ENCODE measurements at regions not wholly inside any gene's neighbourhood (a gene's known extent, or its start where the extent isn't known, plus 50 kb on each side); places are given as distances from the start of the nearest gene placed in this dataset.

GRCh38 chr1:103283841-103284669 is 175.7 kb upstream of the COL11A1 start:
- no peak for TF ChIP-seq EZH2phosphoT487 (IDR thresholded peaks at IDR 0.05; ENCODE audit: borderline replicate concordance)
- TF ChIP-seq CTCF (conservative IDR thresholded peaks at IDR 0.05; ENCODE audit: low read length) = no peak
- Histone ChIP-seq H3K4me1 (ENCODE audit: insufficient read depth, low read length, poor library complexity, severe bottlenecking) (no peaks in the 10 kb centered on the region), H2AFZ (ENCODE audit: low read length) (no peak overlapping the region), H3K4me2 (ENCODE audit: low read depth, low read length, poor library complexity, severe bottlenecking) (no peak overlapping the region), H3K9me3 (ENCODE audit: insufficient read depth, low read depth, low read length) (no peaks in the 10 kb centered on the region), H3K4me3 (ENCODE audit: low read length, poor library complexity, severe bottlenecking) (no peak overlapping the region), H3F3A (ENCODE audit: low read depth) (no peaks in the 10 kb centered on the region), H3K36me3 (ENCODE audit: insufficient read depth, low read length) (no peaks in the 10 kb centered on the region), H3K9ac (ENCODE audit: low read depth, low read length, poor library complexity, severe bottlenecking) (no peak overlapping the region), H3K27me3 (ENCODE audit: insufficient read depth, low read length, poor library complexity, severe bottlenecking) (no peaks in the 10 kb centered on the region), H4K20me1 (ENCODE audit: insufficient read depth, low read length, poor library complexity, severe bottlenecking) (no peaks in the 10 kb centered on the region), H3K9me2 (replicated peaks; ENCODE audit: low read depth, low read length) (no peaks in the 10 kb centered on the region), H3K79me2 (ENCODE audit: insufficient read depth, low read length) (no peaks in the 10 kb centered on the region)

GRCh38 chr1:103283371-103283770 is 175.0 kb upstream of the COL11A1 start:
- H3K27me3 ChIP-seq (ENCODE audit: insufficient read depth, low read length, poor library complexity, severe bottlenecking) = no peaks in the 10 kb centered on the region
- H3K4me3 ChIP-seq (ENCODE audit: low read length, poor library complexity, severe bottlenecking) = no peak overlapping the region
- H3K9ac ChIP-seq (ENCODE audit: low read depth, low read length, poor library complexity, severe bottlenecking) = no peak overlapping the region
- TF ChIP-seq EZH2phosphoT487 (IDR thresholded peaks at IDR 0.05; ENCODE audit: borderline replicate concordance) (no peak), CTCF (conservative IDR thresholded peaks at IDR 0.05; ENCODE audit: low read length) (no peak)
- no peaks in the 10 kb centered on the region for H3K79me2 ChIP-seq (ENCODE audit: insufficient read depth, low read length)
- no peak overlapping the region for H2AFZ ChIP-seq (ENCODE audit: low read length)
- no peak overlapping the region for H3K4me2 ChIP-seq (ENCODE audit: low read depth, low read length, poor library complexity, severe bottlenecking)
- H3K9me2 ChIP-seq (replicated peaks; ENCODE audit: low read depth, low read length) = no peaks in the 10 kb centered on the region
- H3K9me3 ChIP-seq (ENCODE audit: insufficient read depth, low read depth, low read length) = no peaks in the 10 kb centered on the region
- H3K4me1 ChIP-seq (ENCODE audit: insufficient read depth, low read length, poor library complexity, severe bottlenecking) = no peaks in the 10 kb centered on the region
- no peaks in the 10 kb centered on the region for H3K36me3 ChIP-seq (ENCODE audit: insufficient read depth, low read length)
- no peaks in the 10 kb centered on the region for H4K20me1 ChIP-seq (ENCODE audit: insufficient read depth, low read length, poor library complexity, severe bottlenecking)
- no peaks in the 10 kb centered on the region for H3F3A ChIP-seq (ENCODE audit: low read depth)

- TF ChIP-seq CTCF (conservative IDR thresholded peaks at IDR 0.05; ENCODE audit: low read length) (no peak), EZH2phosphoT487 (IDR thresholded peaks at IDR 0.05; ENCODE audit: borderline replicate concordance) (no peak)
- no peaks in the 10 kb centered on the region for H3K27me3 ChIP-seq (ENCODE audit: insufficient read depth, low read length, poor library complexity, severe bottlenecking)
- H3K9me2 ChIP-seq (replicated peaks; ENCODE audit: low read depth, low read length) = no peaks in the 10 kb centered on the region
- H3K4me1 ChIP-seq (ENCODE audit: insufficient read depth, low read length, poor library complexity, severe bottlenecking) = no peaks in the 10 kb centered on the region
- H3K36me3 ChIP-seq (ENCODE audit: insufficient read depth, low read length) = no peaks in the 10 kb centered on the region
- no peak overlapping the region for H3K4me2 ChIP-seq (ENCODE audit: low read depth, low read length, poor library complexity, severe bottlenecking)
- no peaks in the 10 kb centered on the region for H3K79me2 ChIP-seq (ENCODE audit: insufficient read depth, low read length)
- no peak overlapping the region for H2AFZ ChIP-seq (ENCODE audit: low read length)
- H4K20me1 ChIP-seq (ENCODE audit: insufficient read depth, low read length, poor library complexity, severe bottlenecking) = no peaks in the 10 kb centered on the region
- no peaks in the 10 kb centered on the region for H3F3A ChIP-seq (ENCODE audit: low read depth)
- no peak overlapping the region for H3K4me3 ChIP-seq (ENCODE audit: low read length, poor library complexity, severe bottlenecking)
- no peaks in the 10 kb centered on the region for H3K9me3 ChIP-seq (ENCODE audit: insufficient read depth, low read depth, low read length)
- H3K9ac ChIP-seq (ENCODE audit: low read depth, low read length, poor library complexity, severe bottlenecking) = no peak overlapping the region
Measured at GRCh38 chr1:103275725-103276124, 167.4 kb upstream of the COL11A1 start.
